GM10266 (cell line): ENCODE measurements at regions not wholly inside any gene's neighbourhood (a gene's known extent, or its start where the extent isn't known, plus 50 kb on each side); places are given as distances from the start of the nearest gene placed in this dataset.

Experiments used
- DNase-seq: peaks from one replicate; pipeline ENCODE4 v3.0.0; 2012; ENCODE audit errors: extremely low spot score
- CTCF ChIP-seq: IDR thresholded peaks from 2 replicates; pipeline ENCODE4 v1.5.1; 2012; ENCODE audit warnings: mild to moderate bottlenecking, low read depth; ENCODE audit not compliant: control insufficient read depth, insufficient read depth; ENCODE audit errors: missing control alignments

GRCh38 chr22:47657224-47657623 is 894.8 kb downstream of the TBC1D22A start:
- no peak for DNase-seq
- no peak for TF ChIP-seq CTCF

GRCh38 chr22:47656806-47657205 is 894.4 kb downstream of the TBC1D22A start:
- no peak for TF ChIP-seq CTCF
- no peak for DNase-seq

GRCh38 chr22:47655930-47656329 is 893.5 kb downstream of the TBC1D22A start:
- no peak for DNase-seq
- no peak for TF ChIP-seq CTCF

- DNase-seq = no peak
Observed at GRCh38 chr22:47654922-47655491, 892.6 kb downstream of the TBC1D22A start.

GRCh38 chr22:47653921-47654320 is 891.5 kb downstream of the TBC1D22A start:
- DNase-seq = no peak
- no peak for TF ChIP-seq CTCF

More at GRCh38 chr22:47654922-47655491, 892.6 kb downstream of the TBC1D22A start:
- TF ChIP-seq CTCF = no peak

GRCh38 chr22:47651216-47651987 is 889.0 kb downstream of the TBC1D22A start:
- TF ChIP-seq CTCF = no peak
- DNase-seq = no peak

GRCh38 chr22:47647720-47648119 is 885.3 kb downstream of the TBC1D22A start:
- TF ChIP-seq CTCF = no peak
- no peak for DNase-seq
